ENCODE measurements at regions not wholly inside any gene's neighbourhood (a gene's known extent, or its start where the extent isn't known, plus 50 kb on each side); places are given as distances from the start of the nearest gene placed in this dataset.

DNA sequence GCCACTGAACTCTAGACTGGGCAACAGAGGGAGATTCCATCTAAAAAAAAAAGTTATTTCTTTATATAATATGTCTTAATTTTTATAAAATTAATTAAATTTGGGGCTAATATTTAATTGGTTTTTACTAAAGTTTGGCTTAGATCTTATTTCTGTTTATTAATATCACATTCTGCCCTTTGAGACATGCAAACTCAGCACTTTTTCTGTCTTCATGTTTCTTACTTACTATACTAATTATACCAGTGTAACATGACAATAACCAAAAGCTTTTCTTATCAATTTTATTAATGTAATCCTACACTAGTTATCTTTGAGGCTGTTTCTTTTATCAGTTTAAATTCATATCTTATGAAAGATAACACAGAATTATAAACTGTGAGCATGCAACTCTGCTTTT is 475.9 kb upstream of the GRID2 start:
- BruUV-seq (replicated peaks), result no TSS peak
- intact Hi-C loops (cut with micrococcal nuclease; ENCODE audit: unreplicated experiment), result no loop called here
- TF ChIP-seq CTCF (IDR thresholded peaks at IDR 0.05; ENCODE audit: unreplicated experiment), result no peak
- H3K27ac Mint-ChIP-seq (ENCODE audit: unreplicated experiment), result no peak overlapping the region
- no peaks in the 10 kb centered on the region for H3K9me3 Mint-ChIP-seq (ENCODE audit: low read depth, unreplicated experiment)
- CTCF ChIA-PET, result no interaction called here
- H3K4me1 Mint-ChIP-seq (ENCODE audit: low read depth, unreplicated experiment), result peaks cover 12% of the 10 kb centered on the region
- no peaks in the 10 kb centered on the region for H3K27me3 Mint-ChIP-seq (ENCODE audit: unreplicated experiment)
- no peaks in the 10 kb centered on the region for H3K36me3 Mint-ChIP-seq (ENCODE audit: insufficient read depth, unreplicated experiment)
- DNase-seq, result no peak
- H3K4me3 Mint-ChIP-seq (ENCODE audit: low read depth, unreplicated experiment), result no peak overlapping the region

DNA sequence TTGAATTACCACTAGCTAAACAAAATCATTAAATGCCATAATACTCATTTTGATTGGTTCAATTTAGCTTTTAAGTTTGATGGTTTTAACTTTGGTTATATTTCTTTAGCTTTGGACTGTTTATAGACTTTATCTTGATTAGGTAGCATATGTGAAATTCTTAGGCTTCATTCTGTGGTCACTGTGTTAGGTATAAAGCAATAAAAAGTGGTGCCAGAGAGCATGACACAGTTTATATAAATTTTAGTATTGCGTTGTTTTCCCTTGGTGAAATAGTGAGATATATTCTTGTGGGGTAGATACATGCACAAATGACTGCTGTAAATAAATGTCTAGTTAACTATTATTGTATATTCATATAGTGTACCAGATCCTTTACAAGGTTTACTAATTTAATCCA is 474.2 kb upstream of the GRID2 start:
- H3K36me3 Mint-ChIP-seq (ENCODE audit: insufficient read depth, unreplicated experiment), result no peaks in the 10 kb centered on the region
- DNase-seq, result no peak
- BruUV-seq (replicated peaks), result no TSS peak
- no peak overlapping the region for H3K27ac Mint-ChIP-seq (ENCODE audit: unreplicated experiment)
- H3K9me3 Mint-ChIP-seq (ENCODE audit: low read depth, unreplicated experiment), result no peaks in the 10 kb centered on the region
- intact Hi-C loops (cut with micrococcal nuclease; ENCODE audit: unreplicated experiment), result no loop called here
- H3K4me1 Mint-ChIP-seq (ENCODE audit: low read depth, unreplicated experiment), result peaks cover 12% of the 10 kb centered on the region
- TF ChIP-seq CTCF (IDR thresholded peaks at IDR 0.05; ENCODE audit: unreplicated experiment), result no peak
- H3K4me3 Mint-ChIP-seq (ENCODE audit: low read depth, unreplicated experiment), result no peak overlapping the region
- H3K27me3 Mint-ChIP-seq (ENCODE audit: unreplicated experiment), result no peaks in the 10 kb centered on the region
- CTCF ChIA-PET, result no interaction called here

- H3K4me3 Mint-ChIP-seq (ENCODE audit: low read depth, unreplicated experiment), result no peak overlapping the region
- no peaks in the 10 kb centered on the region for H3K9me3 Mint-ChIP-seq (ENCODE audit: low read depth, unreplicated experiment)
- BruUV-seq (replicated peaks), result no TSS peak
- no peak overlapping the region for H3K27ac Mint-ChIP-seq (ENCODE audit: unreplicated experiment)
- CTCF ChIA-PET, result no interaction called here
- no peak for DNase-seq
- no peaks in the 10 kb centered on the region for H3K36me3 Mint-ChIP-seq (ENCODE audit: insufficient read depth, unreplicated experiment)
- peaks cover 6% of the 10 kb centered on the region for H3K4me1 Mint-ChIP-seq (ENCODE audit: low read depth, unreplicated experiment)
- no peaks in the 10 kb centered on the region for H3K27me3 Mint-ChIP-seq (ENCODE audit: unreplicated experiment)
- intact Hi-C loops (cut with micrococcal nuclease; ENCODE audit: unreplicated experiment), result no loop called here
- TF ChIP-seq CTCF (IDR thresholded peaks at IDR 0.05; ENCODE audit: unreplicated experiment), result no peak
These were observed 472.9 kb upstream of the GRID2 start for GRCh38 chr4:91830681-91831395.

DNA sequence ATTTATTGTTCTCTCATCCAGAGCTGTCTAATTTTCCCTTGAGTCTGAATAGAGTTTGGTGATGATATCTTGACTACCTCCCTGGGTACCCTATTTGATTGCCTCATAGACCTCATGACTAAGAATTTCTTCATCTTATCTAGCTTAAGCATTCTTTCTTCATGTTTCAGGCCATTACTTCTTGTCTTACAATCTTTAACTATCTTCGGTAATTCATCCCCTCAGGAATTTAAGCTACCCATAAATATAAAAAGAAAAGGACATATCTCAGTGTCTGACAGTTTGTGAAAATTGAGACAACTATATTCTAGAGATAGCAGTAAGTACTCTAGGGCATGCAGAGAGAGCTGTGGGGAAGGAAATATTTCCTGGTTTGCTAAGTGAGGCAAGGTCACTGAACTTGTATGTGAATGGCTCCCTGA is 466.1 kb upstream of the GRID2 start:
- Mint-ChIP-seq H3K27ac (ENCODE audit: unreplicated experiment) (no peak overlapping the region), H3K4me3 (ENCODE audit: low read depth, unreplicated experiment) (no peak overlapping the region), H3K9me3 (ENCODE audit: low read depth, unreplicated experiment) (no peaks in the 10 kb centered on the region), H3K4me1 (ENCODE audit: low read depth, unreplicated experiment) (peaks cover 11% of the 10 kb centered on the region), H3K36me3 (ENCODE audit: insufficient read depth, unreplicated experiment) (no peaks in the 10 kb centered on the region), H3K27me3 (ENCODE audit: unreplicated experiment) (no peaks in the 10 kb centered on the region)
- no peak for TF ChIP-seq CTCF (IDR thresholded peaks at IDR 0.05; ENCODE audit: unreplicated experiment)
- BruUV-seq (replicated peaks), result no TSS peak
- intact Hi-C loops (cut with micrococcal nuclease; ENCODE audit: unreplicated experiment), result no loop called here
- no peak for DNase-seq
- CTCF ChIA-PET, result no interaction called here

Data from Calu3 (cell line).